ENCODE measurements at regions not wholly inside any gene's neighbourhood (a gene's known extent, or its start where the extent isn't known, plus 50 kb on each side); places are given as distances from the start of the nearest gene placed in this dataset.

DNA sequence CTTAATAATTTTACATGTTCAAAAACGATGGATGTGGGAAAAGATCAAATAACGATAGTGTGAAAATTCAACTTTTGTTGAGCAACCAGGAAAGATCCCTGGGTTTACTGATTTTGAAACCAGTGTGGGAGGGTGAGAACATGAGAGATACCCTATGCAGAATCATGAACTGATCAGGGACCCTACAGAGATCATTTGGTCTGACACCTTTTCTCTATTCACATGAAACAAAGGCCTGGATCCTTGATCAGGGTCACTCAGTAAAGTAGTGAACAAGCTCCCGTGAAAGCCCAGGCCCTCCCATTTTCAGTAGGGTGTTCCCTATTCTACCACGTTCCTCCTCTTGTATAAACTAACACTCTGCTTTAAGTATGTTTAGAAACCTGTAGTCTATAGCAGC lies 60.5 kb upstream of the DUSP22 start:
- no peak overlapping the region for H3K4me3 ChIP-seq (ENCODE audit: low read depth, low read length, poor library complexity, severe bottlenecking)
- POLR2A ChIA-PET (ENCODE audit: low non-redundant PET): no interaction called here
- intact Hi-C loops (cut with micrococcal nuclease; ENCODE audit: unreplicated experiment): no loop called here

GRCh38 chr6:232982-233640 lies 59.2 kb upstream of the DUSP22 start:
- intact Hi-C loops (cut with micrococcal nuclease; ENCODE audit: unreplicated experiment): no loop called here
- H3K4me1 ChIP-seq (ENCODE audit: insufficient read depth, low read length, poor library complexity, severe bottlenecking): no peaks in the 10 kb centered on the region
- POLR2A ChIA-PET (ENCODE audit: low non-redundant PET): no interaction called here
- no peaks in the 10 kb centered on the region for H3K36me3 ChIP-seq (ENCODE audit: insufficient read depth, low read length, poor library complexity, severe bottlenecking)
- no peak overlapping the region for H3K4me3 ChIP-seq (ENCODE audit: low read depth, low read length, poor library complexity, severe bottlenecking)
- no peaks in the 10 kb centered on the region for H3K9me3 ChIP-seq (ENCODE audit: low read depth, low read length, poor library complexity, severe bottlenecking)
- no peaks in the 10 kb centered on the region for H3K27me3 ChIP-seq (replicated peaks; ENCODE audit: insufficient read depth, low read depth, low read length, poor library complexity)
- TF ChIP-seq CTCF (conservative IDR thresholded peaks at IDR 0.05; ENCODE audit: low read depth, low read length) (no peak), EZH2 (IDR thresholded peaks at IDR 0.05; ENCODE audit: borderline replicate concordance, low read depth, low read length, poor library complexity, severe bottlenecking) (no peak)
- no peak overlapping the region for H3K27ac ChIP-seq (ENCODE audit: low read depth, low read length, poor library complexity, severe bottlenecking)
- CTCF ChIA-PET: no interaction called here
- DNase-seq (ENCODE audit: low spot score): no peak
- BruUV-seq (replicated peaks): no TSS peak

More for the DNA sequence above, 60.5 kb upstream of the DUSP22 start:
- H3K9me3 ChIP-seq (ENCODE audit: low read depth, low read length, poor library complexity, severe bottlenecking): no peaks in the 10 kb centered on the region
- H3K27me3 ChIP-seq (replicated peaks; ENCODE audit: insufficient read depth, low read depth, low read length, poor library complexity): no peaks in the 10 kb centered on the region
- no peak for TF ChIP-seq EZH2 (IDR thresholded peaks at IDR 0.05; ENCODE audit: borderline replicate concordance, low read depth, low read length, poor library complexity, severe bottlenecking)
- no peak for TF ChIP-seq CTCF (conservative IDR thresholded peaks at IDR 0.05; ENCODE audit: low read depth, low read length)
- no peaks in the 10 kb centered on the region for H3K36me3 ChIP-seq (ENCODE audit: insufficient read depth, low read length, poor library complexity, severe bottlenecking)
- no peak for DNase-seq (ENCODE audit: low spot score)
- no TSS peak for BruUV-seq (replicated peaks)
- CTCF ChIA-PET: no interaction called here
- H3K4me1 ChIP-seq (ENCODE audit: insufficient read depth, low read length, poor library complexity, severe bottlenecking): no peaks in the 10 kb centered on the region
- no peak overlapping the region for H3K27ac ChIP-seq (ENCODE audit: low read depth, low read length, poor library complexity, severe bottlenecking)

- no peaks in the 10 kb centered on the region for H3K27me3 ChIP-seq (replicated peaks; ENCODE audit: insufficient read depth, low read depth, low read length, poor library complexity)
- POLR2A ChIA-PET (ENCODE audit: low non-redundant PET): no interaction called here
- H3K9me3 ChIP-seq (ENCODE audit: low read depth, low read length, poor library complexity, severe bottlenecking): no peaks in the 10 kb centered on the region
- TF ChIP-seq EZH2 (IDR thresholded peaks at IDR 0.05; ENCODE audit: borderline replicate concordance, low read depth, low read length, poor library complexity, severe bottlenecking): no peak
- TF ChIP-seq CTCF (conservative IDR thresholded peaks at IDR 0.05; ENCODE audit: low read depth, low read length): no peak
- H3K4me3 ChIP-seq (ENCODE audit: low read depth, low read length, poor library complexity, severe bottlenecking): no peak overlapping the region
- no peaks in the 10 kb centered on the region for H3K36me3 ChIP-seq (ENCODE audit: insufficient read depth, low read length, poor library complexity, severe bottlenecking)
- intact Hi-C loops (cut with micrococcal nuclease; ENCODE audit: unreplicated experiment): no loop called here
- no peak for DNase-seq (ENCODE audit: low spot score)
- H3K4me1 ChIP-seq (ENCODE audit: insufficient read depth, low read length, poor library complexity, severe bottlenecking): no peaks in the 10 kb centered on the region
- no TSS peak for BruUV-seq (replicated peaks)
- CTCF ChIA-PET: no interaction called here
- no peak overlapping the region for H3K27ac ChIP-seq (ENCODE audit: low read depth, low read length, poor library complexity, severe bottlenecking)
These were observed 57.4 kb upstream of the DUSP22 start for GRCh38 chr6:234706-235372.

Measured in A673 (cell line).